ENCODE measurements at regions not wholly inside any gene's neighbourhood (a gene's known extent, or its start where the extent isn't known, plus 50 kb on each side); places are given as distances from the start of the nearest gene placed in this dataset.
"Not testable (repeated sequence)": the region's sequence is repeated elsewhere in the genome, so short reads cannot be mapped to it uniquely, and the experiment has no call there.

- no peak overlapping the region for H3K4me3 ChIP-seq (ENCODE audit: low read length)
Observed at GRCh38 chr12:74626397-74626796, 88.8 kb downstream of the ATXN7L3B start.

GRCh38 chr12:74641262-74641661 lies 103.6 kb downstream of the ATXN7L3B start:
- WGBS: 88% methylated on average over 2 of the region's 2 CpGs
- H3K27me3 ChIP-seq (ENCODE audit: insufficient read depth, low read length): no peaks in the 10 kb centered on the region
- H3K4me1 ChIP-seq (ENCODE audit: insufficient read depth, low read length): no peaks in the 10 kb centered on the region
- H3K9me3 ChIP-seq (ENCODE audit: insufficient read depth, low read depth, low read length): no peaks in the 10 kb centered on the region
- H3K36me3 ChIP-seq (ENCODE audit: insufficient read depth, low read length): no peaks in the 10 kb centered on the region
- no peak overlapping the region for H3K9ac ChIP-seq (ENCODE audit: low read depth, low read length)
- H3K4me3 ChIP-seq (ENCODE audit: low read length): no peak overlapping the region
- no peak overlapping the region for H3K27ac ChIP-seq (ENCODE audit: low read depth, low read length)

More at GRCh38 chr12:74626397-74626796, 88.8 kb downstream of the ATXN7L3B start:
- H3K27ac ChIP-seq (ENCODE audit: low read depth, low read length): no peak overlapping the region
- no peaks in the 10 kb centered on the region for H3K36me3 ChIP-seq (ENCODE audit: insufficient read depth, low read length)
- no peaks in the 10 kb centered on the region for H3K4me1 ChIP-seq (ENCODE audit: insufficient read depth, low read length)
- 0 out of 2 replicates have a peak, but pooled peaks cover 5% of the 10 kb centered on the region for H3K9me3 ChIP-seq (ENCODE audit: insufficient read depth, low read depth, low read length)
- H3K27me3 ChIP-seq (ENCODE audit: insufficient read depth, low read length): no peaks in the 10 kb centered on the region
- no peak overlapping the region for H3K9ac ChIP-seq (ENCODE audit: low read depth, low read length)

GRCh38 chr12:74641694-74642093 lies 104.1 kb downstream of the ATXN7L3B start:
- Histone ChIP-seq H3K4me3 (ENCODE audit: low read length) (no peak overlapping the region), H3K9me3 (ENCODE audit: insufficient read depth, low read depth, low read length) (no peaks in the 10 kb centered on the region), H3K27ac (ENCODE audit: low read depth, low read length) (no peak overlapping the region), H3K4me1 (ENCODE audit: insufficient read depth, low read length) (no peaks in the 10 kb centered on the region), H3K9ac (ENCODE audit: low read depth, low read length) (no peak overlapping the region), H3K27me3 (ENCODE audit: insufficient read depth, low read length) (no peaks in the 10 kb centered on the region), H3K36me3 (ENCODE audit: insufficient read depth, low read length) (no peaks in the 10 kb centered on the region)
- 79% methylated on average over 2 of the region's 2 CpGs for WGBS

GRCh38 chr12:74644681-74645080 lies 107.0 kb downstream of the ATXN7L3B start:
- Histone ChIP-seq H3K4me1 (ENCODE audit: insufficient read depth, low read length) (peaks cover under 1% of the 10 kb centered on the region; the same call in 1 of the 2 replicates), H3K9me3 (ENCODE audit: insufficient read depth, low read depth, low read length) (no peaks in the 10 kb centered on the region), H3K27me3 (ENCODE audit: insufficient read depth, low read length) (no peaks in the 10 kb centered on the region), H3K36me3 (ENCODE audit: insufficient read depth, low read length) (no peaks in the 10 kb centered on the region), H3K4me3 (ENCODE audit: low read length) (no peak overlapping the region), H3K9ac (ENCODE audit: low read depth, low read length) (no peak overlapping the region), H3K27ac (ENCODE audit: low read depth, low read length) (no peak overlapping the region)
- WGBS: 92% methylated on average over 1 of the region's 1 CpG

GRCh38 chr12:74646831-74647230 lies 109.2 kb downstream of the ATXN7L3B start:
- Histone ChIP-seq H3K36me3 (ENCODE audit: insufficient read depth, low read length) (no peaks in the 10 kb centered on the region), H3K9me3 (ENCODE audit: insufficient read depth, low read depth, low read length) (no peaks in the 10 kb centered on the region), H3K27me3 (ENCODE audit: insufficient read depth, low read length) (no peaks in the 10 kb centered on the region), H3K27ac (ENCODE audit: low read depth, low read length) (no peak overlapping the region), H3K4me3 (ENCODE audit: low read length) (no peak overlapping the region), H3K9ac (ENCODE audit: low read depth, low read length) (no peak overlapping the region), H3K4me1 (ENCODE audit: insufficient read depth, low read length) (peaks cover 8% of the 10 kb centered on the region; the same call in 1 of the 2 replicates)
- 100% methylated on average over 1 of the region's 1 CpG for WGBS

GRCh38 chr12:74647256-74647655 lies 109.6 kb downstream of the ATXN7L3B start:
- Histone ChIP-seq H3K27ac (ENCODE audit: low read depth, low read length) (no peak overlapping the region), H3K9me3 (ENCODE audit: insufficient read depth, low read depth, low read length) (no peaks in the 10 kb centered on the region), H3K27me3 (ENCODE audit: insufficient read depth, low read length) (no peaks in the 10 kb centered on the region), H3K9ac (ENCODE audit: low read depth, low read length) (no peak overlapping the region), H3K4me3 (ENCODE audit: low read length) (no peak overlapping the region), H3K4me1 (ENCODE audit: insufficient read depth, low read length) (peaks cover 8% of the 10 kb centered on the region; the same call in 1 of the 2 replicates), H3K36me3 (ENCODE audit: insufficient read depth, low read length) (no peaks in the 10 kb centered on the region)
- WGBS: no CpG with 5 or more reads among the region's 2 CpGs

GRCh38 chr12:74656251-74656650 lies 118.6 kb downstream of the ATXN7L3B start:
- Histone ChIP-seq H3K4me3 (ENCODE audit: low read length) (no peak overlapping the region), H3K9me3 (ENCODE audit: insufficient read depth, low read depth, low read length) (no peaks in the 10 kb centered on the region), H3K27me3 (ENCODE audit: insufficient read depth, low read length) (no peaks in the 10 kb centered on the region), H3K9ac (ENCODE audit: low read depth, low read length) (no peak overlapping the region), H3K4me1 (ENCODE audit: insufficient read depth, low read length) (no peaks in the 10 kb centered on the region), H3K27ac (ENCODE audit: low read depth, low read length) (no peak overlapping the region), H3K36me3 (ENCODE audit: insufficient read depth, low read length) (no peaks in the 10 kb centered on the region)

GRCh38 chr12:74660442-74660841 lies 122.8 kb downstream of the ATXN7L3B start:
- 89% methylated on average over 4 of the region's 5 CpGs for WGBS
- no peak overlapping the region for H3K9ac ChIP-seq (ENCODE audit: low read depth, low read length)
- H3K27ac ChIP-seq (ENCODE audit: low read depth, low read length): no peak overlapping the region
- no peaks in the 10 kb centered on the region for H3K27me3 ChIP-seq (ENCODE audit: insufficient read depth, low read length)
- no peaks in the 10 kb centered on the region for H3K4me1 ChIP-seq (ENCODE audit: insufficient read depth, low read length)
- H3K9me3 ChIP-seq (ENCODE audit: insufficient read depth, low read depth, low read length): no peaks in the 10 kb centered on the region
- H3K36me3 ChIP-seq (ENCODE audit: insufficient read depth, low read length): no peaks in the 10 kb centered on the region
- H3K4me3 ChIP-seq (ENCODE audit: low read length): no peak overlapping the region

- no peak overlapping the region for H3K27ac ChIP-seq (ENCODE audit: low read depth, low read length)
- H3K36me3 ChIP-seq (ENCODE audit: insufficient read depth, low read length): no peaks in the 10 kb centered on the region
- no peaks in the 10 kb centered on the region for H3K4me1 ChIP-seq (ENCODE audit: insufficient read depth, low read length)
- H3K27me3 ChIP-seq (ENCODE audit: insufficient read depth, low read length): no peaks in the 10 kb centered on the region
- 97% methylated on average over 20 of the region's 20 CpGs for WGBS
- H3K4me3 ChIP-seq (ENCODE audit: low read length): no peak overlapping the region
- H3K9ac ChIP-seq (ENCODE audit: low read depth, low read length): no peak overlapping the region
- H3K9me3 ChIP-seq (ENCODE audit: insufficient read depth, low read depth, low read length): no peaks in the 10 kb centered on the region
Observed at GRCh38 chr12:74663958-74664357, 126.3 kb downstream of the ATXN7L3B start.

- Histone ChIP-seq H3K9me3 (ENCODE audit: insufficient read depth, low read depth, low read length) (no peaks in the 10 kb centered on the region), H3K4me1 (ENCODE audit: insufficient read depth, low read length) (no peaks in the 10 kb centered on the region), H3K9ac (ENCODE audit: low read depth, low read length) (no peak overlapping the region), H3K27ac (ENCODE audit: low read depth, low read length) (no peak overlapping the region), H3K36me3 (ENCODE audit: insufficient read depth, low read length) (no peaks in the 10 kb centered on the region), H3K4me3 (ENCODE audit: low read length) (no peak overlapping the region), H3K27me3 (ENCODE audit: insufficient read depth, low read length) (no peaks in the 10 kb centered on the region)
Observed at GRCh38 chr12:74665690-74666089, 128.1 kb downstream of the ATXN7L3B start.

- no peak overlapping the region for H3K4me3 ChIP-seq (ENCODE audit: low read length)
- H3K4me1 ChIP-seq (ENCODE audit: insufficient read depth, low read length): no peaks in the 10 kb centered on the region
- no peak overlapping the region for H3K27ac ChIP-seq (ENCODE audit: low read depth, low read length)
- no peak overlapping the region for H3K9ac ChIP-seq (ENCODE audit: low read depth, low read length)
- no peaks in the 10 kb centered on the region for H3K9me3 ChIP-seq (ENCODE audit: insufficient read depth, low read depth, low read length)
- no peaks in the 10 kb centered on the region for H3K36me3 ChIP-seq (ENCODE audit: insufficient read depth, low read length)
- 95% methylated on average over 1 of the region's 1 CpG for WGBS
- H3K27me3 ChIP-seq (ENCODE audit: insufficient read depth, low read length): no peaks in the 10 kb centered on the region
Observed at GRCh38 chr12:74671421-74671820, 133.8 kb downstream of the ATXN7L3B start.

GRCh38 chr12:74676955-74677354 lies 139.3 kb downstream of the ATXN7L3B start:
- not testable (repeated sequence) for H3K4me3 ChIP-seq (ENCODE audit: low read length); H3K9me3 ChIP-seq (ENCODE audit: insufficient read depth, low read depth, low read length); H3K4me1 ChIP-seq (ENCODE audit: insufficient read depth, low read length); H3K36me3 ChIP-seq (ENCODE audit: insufficient read depth, low read length); H3K27me3 ChIP-seq (ENCODE audit: insufficient read depth, low read length); H3K27ac ChIP-seq (ENCODE audit: low read depth, low read length); H3K9ac ChIP-seq (ENCODE audit: low read depth, low read length)
- 96% methylated on average over 4 of the region's 4 CpGs for WGBS
